Suppressor macrophage (primary cell): ENCODE measurements at regions not wholly inside any gene's neighbourhood (a gene's known extent, or its start where the extent isn't known, plus 50 kb on each side); places are given as distances from the start of the nearest gene placed in this dataset.
"Not testable (repeated sequence)": the region's sequence is repeated elsewhere in the genome, so short reads cannot be mapped to it uniquely, and the experiment has no call there.

Experiments
- DNase-seq, 4 experiments: peaks; one replicate each; pipeline ENCODE4 v3.0.0-alpha.2; 2020 to 2022

- DNase-seq = no peak
Observed at GRCh38 chr13:48844676-48845075, 131.0 kb upstream of the FNDC3A start.

- peak in 3 of 4 experiments; percentile 38 to 43 (median 41) for DNase-seq
Observed at GRCh38 chr13:48849515-48849914, 126.2 kb upstream of the FNDC3A start.

- no peak for DNase-seq
Observed at GRCh38 chr13:48851707-48852106, 124.0 kb upstream of the FNDC3A start.

- DNase-seq = peak; percentile 46 to 67 (median 54)
Observed at GRCh38 chr13:48852911-48853727, 122.6 kb upstream of the FNDC3A start.

- peak in 3 of 4 experiments; percentile 43 to 78 (median 53) for DNase-seq
Observed at GRCh38 chr13:48853728-48854102, 122.0 kb upstream of the FNDC3A start.

- no peak for DNase-seq
Observed at GRCh38 chr13:48857576-48857975, 118.1 kb upstream of the FNDC3A start.

GRCh38 chr13:48858122-48858902, 117.4 kb upstream of the FNDC3A start:
- DNase-seq = peak in 1 of 4 experiments; percentile 44

- peak; percentile 19 to 84 (median 58) for DNase-seq
Observed at GRCh38 chr13:48859272-48860105, 116.2 kb upstream of the FNDC3A start.

- no peak for DNase-seq
Observed at GRCh38 chr13:48860364-48860763, 115.3 kb upstream of the FNDC3A start.

- peak; percentile 66 to 95 (median 85) for DNase-seq
Observed at GRCh38 chr13:48862572-48862971, 113.1 kb upstream of the FNDC3A start.

- no peak for DNase-seq
Observed at GRCh38 chr13:48864100-48864499, 111.6 kb upstream of the FNDC3A start.

GRCh38 chr13:48866249-48866648, 109.5 kb upstream of the FNDC3A start:
- DNase-seq = peak; percentile 46 to 72 (median 60)

- no peak for DNase-seq
Observed at GRCh38 chr13:48873081-48873480, 102.6 kb upstream of the FNDC3A start.

GRCh38 chr13:48873587-48873986, 102.1 kb upstream of the FNDC3A start:
- no peak for DNase-seq

GRCh38 chr13:48874165-48874564, 101.5 kb upstream of the FNDC3A start:
- DNase-seq = peak in 3 of 4 experiments; percentile 40 to 59 (median 50)

GRCh38 chr13:48875047-48875446, 100.7 kb upstream of the FNDC3A start:
- DNase-seq = no peak

- DNase-seq = no peak
Observed at GRCh38 chr13:48876289-48876688, 99.4 kb upstream of the FNDC3A start.

- DNase-seq = no peak
Observed at GRCh38 chr13:48879432-48879831, 96.3 kb upstream of the FNDC3A start.

GRCh38 chr13:48879854-48880253, 95.9 kb upstream of the FNDC3A start:
- DNase-seq = no peak

GRCh38 chr13:48883786-48884185, 91.9 kb upstream of the FNDC3A start:
- DNase-seq = not testable (repeated sequence)

GRCh38 chr13:48885027-48885395, 90.7 kb upstream of the FNDC3A start:
- no peak for DNase-seq

- DNase-seq = no peak
Observed at GRCh38 chr13:48888613-48889012, 87.1 kb upstream of the FNDC3A start.

GRCh38 chr13:48890391-48890790, 85.3 kb upstream of the FNDC3A start:
- DNase-seq = no peak
